Skeletal muscle satellite cell (primary cell): ENCODE measurements at regions not wholly inside any gene's neighbourhood (a gene's known extent, or its start where the extent isn't known, plus 50 kb on each side); places are given as distances from the start of the nearest gene placed in this dataset.

ENCODE experiments used
- H3K27me3 ChIP-seq: 2 replicates; pipeline ENCODE4 v1.7.0; 2013; ENCODE audit warnings: low read length; ENCODE audit not compliant: control insufficient read depth, insufficient read depth
- H3K36me3 ChIP-seq: 2 replicates; pipeline ENCODE4 v1.7.0; 2013; ENCODE audit warnings: mild to moderate bottlenecking, control low read depth, low read length; ENCODE audit not compliant: insufficient read depth
- H3K4me1 ChIP-seq: 2 replicates; pipeline ENCODE4 v1.7.0; 2013; ENCODE audit warnings: low read length; ENCODE audit not compliant: control insufficient read depth, insufficient read depth
- H3K4me2 ChIP-seq: 2 replicates; pipeline ENCODE4 v1.7.0; 2013; ENCODE audit warnings: mild to moderate bottlenecking, low read length
- H3K4me3 ChIP-seq: 2 replicates; pipeline ENCODE4 v1.7.0; 2013; ENCODE audit warnings: low read length
- H3K9ac ChIP-seq: 2 replicates; pipeline ENCODE4 v1.7.0; 2013; ENCODE audit warnings: mild to moderate bottlenecking, low read depth, low read length, moderate library complexity
- H3K9me3 ChIP-seq: replicated peaks from 2 replicates; pipeline ENCODE4 v1.7.0; 2013; ENCODE audit warnings: mild to moderate bottlenecking, control low read depth, low read length

GRCh38 chr22:48643066-48643731 is 1184.5 kb downstream of the BRD1 start:
- H3K9me3 ChIP-seq, result peaks cover 15% of the 10 kb centered on the region
- no peak overlapping the region for H3K4me3 ChIP-seq
- H3K36me3 ChIP-seq, result no peaks in the 10 kb centered on the region

GRCh38 chr22:48642550-48642949 is 1185.1 kb downstream of the BRD1 start:
- Histone ChIP-seq H3K36me3 (no peaks in the 10 kb centered on the region), H3K4me3 (no peak overlapping the region), H3K4me1 (no peaks in the 10 kb centered on the region), H3K4me2 (no peak overlapping the region), H3K9me3 (peaks cover 10% of the 10 kb centered on the region), H3K27me3 (no peaks in the 10 kb centered on the region), H3K9ac (no peak overlapping the region)

More at GRCh38 chr22:48643066-48643731, 1184.5 kb downstream of the BRD1 start:
- Histone ChIP-seq H3K27me3 (no peaks in the 10 kb centered on the region), H3K4me1 (no peaks in the 10 kb centered on the region), H3K4me2 (no peak overlapping the region), H3K9ac (no peak overlapping the region)

GRCh38 chr22:48641906-48642475 is 1185.7 kb downstream of the BRD1 start:
- no peaks in the 10 kb centered on the region for H3K27me3 ChIP-seq
- no peaks in the 10 kb centered on the region for H3K4me1 ChIP-seq
- H3K9me3 ChIP-seq, result peaks cover 7% of the 10 kb centered on the region
- H3K4me3 ChIP-seq, result no peak overlapping the region
- H3K4me2 ChIP-seq, result no peak overlapping the region
- H3K9ac ChIP-seq, result no peak overlapping the region
- H3K36me3 ChIP-seq, result no peaks in the 10 kb centered on the region

- Histone ChIP-seq H3K9me3 (peaks cover 14% of the 10 kb centered on the region), H3K9ac (no peak overlapping the region), H3K4me1 (no peaks in the 10 kb centered on the region), H3K36me3 (no peaks in the 10 kb centered on the region), H3K4me3 (no peak overlapping the region), H3K4me2 (no peak overlapping the region), H3K27me3 (no peaks in the 10 kb centered on the region)
Measured at GRCh38 chr22:48640890-48641841, 1186.5 kb downstream of the BRD1 start.

GRCh38 chr22:48639896-48640748 is 1187.6 kb downstream of the BRD1 start:
- Histone ChIP-seq H3K9me3 (peaks cover 12% of the 10 kb centered on the region), H3K9ac (no peak overlapping the region), H3K27me3 (no peaks in the 10 kb centered on the region), H3K4me1 (no peaks in the 10 kb centered on the region), H3K4me3 (no peak overlapping the region), H3K36me3 (no peaks in the 10 kb centered on the region), H3K4me2 (no peak overlapping the region)

- peaks cover 16% of the 10 kb centered on the region for H3K9me3 ChIP-seq
- H3K4me3 ChIP-seq, result no peak overlapping the region
- no peak overlapping the region for H3K9ac ChIP-seq
- no peaks in the 10 kb centered on the region for H3K27me3 ChIP-seq
- no peaks in the 10 kb centered on the region for H3K4me1 ChIP-seq
- H3K36me3 ChIP-seq, result no peaks in the 10 kb centered on the region
- no peak overlapping the region for H3K4me2 ChIP-seq
Measured at GRCh38 chr22:48639021-48639795, 1188.5 kb downstream of the BRD1 start.

GRCh38 chr22:48637231-48637630 is 1190.4 kb downstream of the BRD1 start:
- H3K36me3 ChIP-seq, result no peaks in the 10 kb centered on the region
- no peak overlapping the region for H3K4me2 ChIP-seq
- H3K4me3 ChIP-seq, result no peak overlapping the region
- H3K9me3 ChIP-seq, result peaks cover 16% of the 10 kb centered on the region
- H3K4me1 ChIP-seq, result no peaks in the 10 kb centered on the region
- H3K27me3 ChIP-seq, result no peaks in the 10 kb centered on the region
- H3K9ac ChIP-seq, result no peak overlapping the region

GRCh38 chr22:48636746-48637145 is 1190.9 kb downstream of the BRD1 start:
- Histone ChIP-seq H3K4me1 (no peaks in the 10 kb centered on the region), H3K27me3 (no peaks in the 10 kb centered on the region), H3K9ac (no peak overlapping the region), H3K4me2 (no peak overlapping the region), H3K4me3 (no peak overlapping the region), H3K9me3 (peaks cover 16% of the 10 kb centered on the region), H3K36me3 (no peaks in the 10 kb centered on the region)

GRCh38 chr22:48635816-48636215 is 1191.9 kb downstream of the BRD1 start:
- peaks cover 16% of the 10 kb centered on the region for H3K9me3 ChIP-seq
- H3K36me3 ChIP-seq, result no peaks in the 10 kb centered on the region
- no peak overlapping the region for H3K9ac ChIP-seq
- H3K4me3 ChIP-seq, result no peak overlapping the region
- H3K4me1 ChIP-seq, result no peaks in the 10 kb centered on the region
- no peaks in the 10 kb centered on the region for H3K27me3 ChIP-seq
- no peak overlapping the region for H3K4me2 ChIP-seq

GRCh38 chr22:48635031-48635430 is 1192.6 kb downstream of the BRD1 start:
- peaks cover 16% of the 10 kb centered on the region for H3K9me3 ChIP-seq
- H3K4me1 ChIP-seq, result no peaks in the 10 kb centered on the region
- H3K4me2 ChIP-seq, result no peak overlapping the region
- no peaks in the 10 kb centered on the region for H3K36me3 ChIP-seq
- H3K4me3 ChIP-seq, result no peak overlapping the region
- no peak overlapping the region for H3K9ac ChIP-seq
- H3K27me3 ChIP-seq, result no peaks in the 10 kb centered on the region
